ENCODE measurements at regions not wholly inside any gene's neighbourhood (a gene's known extent, or its start where the extent isn't known, plus 50 kb on each side); places are given as distances from the start of the nearest gene placed in this dataset.

- TF ChIP-seq ZBTB33 (CRISPR knock-in tag; IDR thresholded peaks at IDR 0.05) (no peak), MYNN (CRISPR knock-in tag; IDR thresholded peaks at IDR 0.05; ENCODE audit: low read depth) (no peak)
- TF ChIP-seq, protein P1, sequence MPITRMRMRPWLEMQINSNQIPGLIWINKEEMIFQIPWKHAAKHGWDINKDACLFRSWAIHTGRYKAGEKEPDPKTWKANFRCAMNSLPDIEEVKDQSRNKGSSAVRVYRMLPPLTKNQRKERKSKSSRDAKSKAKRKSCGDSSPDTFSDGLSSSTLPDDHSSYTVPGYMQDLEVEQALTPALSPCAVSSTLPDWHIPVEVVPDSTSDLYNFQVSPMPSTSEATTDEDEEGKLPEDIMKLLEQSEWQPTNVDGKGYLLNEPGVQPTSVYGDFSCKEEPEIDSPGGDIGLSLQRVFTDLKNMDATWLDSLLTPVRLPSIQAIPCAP (CRISPR knock-in tag; IDR thresholded peaks at IDR 0.05; ENCODE audit: low read depth), result no peak
Observed at GRCh38 chr14:98889836-98890185, 382.2 kb downstream of the BCL11B start.

Measured in HepG2 (cell line).